ENCODE measurements at regions not wholly inside any gene's neighbourhood (a gene's known extent, or its start where the extent isn't known, plus 50 kb on each side); places are given as distances from the start of the nearest gene placed in this dataset.
A peak's percentile ranks its signal among the peaks of the same experiment; 100 is the strongest.

DNA sequence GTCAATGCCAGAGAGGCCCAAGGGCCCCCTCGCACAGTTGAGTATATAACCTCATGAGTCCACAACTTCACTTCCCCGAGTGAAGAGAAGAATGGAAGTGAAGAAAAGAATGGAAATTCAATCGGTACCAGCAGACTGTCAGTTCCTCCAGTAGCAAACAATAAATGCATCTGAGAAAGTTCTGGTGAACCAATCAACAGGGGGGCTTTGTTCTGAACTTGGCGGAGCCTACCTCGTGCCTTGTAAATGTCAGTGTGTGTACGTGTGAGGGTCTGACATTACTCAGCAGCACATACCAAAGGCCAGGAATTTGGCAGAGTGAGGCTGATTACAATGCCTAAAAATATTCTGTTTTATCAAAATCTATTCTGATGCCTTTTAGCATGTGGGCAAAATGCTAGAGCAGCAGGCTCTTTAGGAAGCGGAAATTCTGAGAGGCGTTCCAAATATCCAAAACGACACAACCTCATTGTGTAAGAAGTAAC lies 238.5 kb downstream of the LTN1 start:
- Histone ChIP-seq H3K9me3 (no peaks in the 10 kb centered on the region), H3K27me3 (ENCODE audit: insufficient read depth in 3 of 3, low read length in 2 of 3) (no peaks in the 10 kb centered on the region), H3K4me1 (peaks cover 14% of the 10 kb centered on the region), H3K36me3 (ENCODE audit: insufficient read depth in 1 of 2, low read depth in 1 of 2) (no peaks in the 10 kb centered on the region), H3K27ac (peak overlapping the region; percentile 53), H3K4me3 (no peak overlapping the region)
- 50 to 53% (median 51%) methylated on average over 9 of the region's 9 CpGs for WGBS, 3 donors
- TF ChIP-seq, protein P1, sequence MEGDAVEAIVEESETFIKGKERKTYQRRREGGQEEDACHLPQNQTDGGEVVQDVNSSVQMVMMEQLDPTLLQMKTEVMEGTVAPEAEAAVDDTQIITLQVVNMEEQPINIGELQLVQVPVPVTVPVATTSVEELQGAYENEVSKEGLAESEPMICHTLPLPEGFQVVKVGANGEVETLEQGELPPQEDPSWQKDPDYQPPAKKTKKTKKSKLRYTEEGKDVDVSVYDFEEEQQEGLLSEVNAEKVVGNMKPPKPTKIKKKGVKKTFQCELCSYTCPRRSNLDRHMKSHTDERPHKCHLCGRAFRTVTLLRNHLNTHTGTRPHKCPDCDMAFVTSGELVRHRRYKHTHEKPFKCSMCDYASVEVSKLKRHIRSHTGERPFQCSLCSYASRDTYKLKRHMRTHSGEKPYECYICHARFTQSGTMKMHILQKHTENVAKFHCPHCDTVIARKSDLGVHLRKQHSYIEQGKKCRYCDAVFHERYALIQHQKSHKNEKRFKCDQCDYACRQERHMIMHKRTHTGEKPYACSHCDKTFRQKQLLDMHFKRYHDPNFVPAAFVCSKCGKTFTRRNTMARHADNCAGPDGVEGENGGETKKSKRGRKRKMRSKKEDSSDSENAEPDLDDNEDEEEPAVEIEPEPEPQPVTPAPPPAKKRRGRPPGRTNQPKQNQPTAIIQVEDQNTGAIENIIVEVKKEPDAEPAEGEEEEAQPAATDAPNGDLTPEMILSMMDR (IDR thresholded peaks at IDR 0.05), result no peak
- peak in 3 of 4 donors; percentile 44 to 56 (median 44) for ATAC-seq
- intact Hi-C loops (cut with DNase I), result loop anchor here in 1 of 2 donors (10.0 kb wide), 1 partner anchor 191 kb away; no protein-coding TSS in a partner anchor
- DNase-seq, result no peak

DNA sequence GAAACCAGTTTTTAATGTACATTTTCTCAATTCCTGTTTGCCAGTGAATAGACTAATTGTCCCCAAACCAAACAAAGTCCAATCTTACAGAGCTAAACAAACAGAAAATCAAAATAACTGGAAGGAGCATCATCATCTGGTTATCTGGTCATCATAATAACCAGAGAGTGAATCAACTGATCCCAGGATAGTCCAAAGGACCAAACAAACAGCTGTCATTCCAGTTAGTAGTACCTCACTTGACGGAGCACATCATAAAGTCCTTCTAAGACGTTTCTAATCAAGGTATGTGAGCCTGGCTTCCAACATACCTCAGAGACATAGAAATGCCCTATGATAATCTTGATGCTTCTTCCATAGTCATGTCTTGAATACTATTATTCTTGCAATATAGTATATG lies 240.5 kb downstream of the LTN1 start:
- no peaks in the 10 kb centered on the region for H3K27me3 ChIP-seq (ENCODE audit: insufficient read depth in 3 of 3, low read length in 2 of 3)
- H3K36me3 ChIP-seq (ENCODE audit: insufficient read depth in 1 of 2, low read depth in 1 of 2), result no peaks in the 10 kb centered on the region
- H3K9me3 ChIP-seq, result no peaks in the 10 kb centered on the region
- H3K4me3 ChIP-seq, result no peak overlapping the region
- intact Hi-C loops (cut with DNase I), result loop anchor here in 1 of 2 donors (10.0 kb wide), 1 partner anchor 193 kb away; no protein-coding TSS in a partner anchor
- ATAC-seq (no peak), DNase-seq (no peak)
- TF ChIP-seq, protein P1 (IDR thresholded peaks at IDR 0.05), result no peak
- H3K4me1 ChIP-seq, result peaks cover 3% of the 10 kb centered on the region
- H3K27ac ChIP-seq, result no peak overlapping the region
- WGBS, 3 donors, result 67 to 85% (median 82%) methylated on average over 2 of the region's 2 CpGs

DNA sequence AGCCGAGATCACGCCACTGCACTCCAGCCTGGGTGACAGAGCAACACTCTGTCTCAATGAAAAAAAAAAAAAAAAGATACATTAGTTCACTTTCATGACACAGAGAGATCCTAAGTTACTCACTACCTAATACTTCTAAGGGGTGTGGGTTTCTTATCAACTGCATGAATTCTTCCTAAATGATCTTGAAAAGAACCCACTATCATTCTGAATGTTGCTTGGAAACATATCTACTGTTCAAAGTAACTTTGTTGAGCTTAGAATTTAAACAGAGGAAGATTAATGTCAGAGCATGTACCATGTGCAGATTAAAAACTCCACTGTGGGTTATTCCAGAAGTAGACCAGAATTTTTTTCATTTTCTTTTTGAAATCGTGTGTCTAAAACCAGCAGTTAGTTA lies 241.5 kb downstream of the LTN1 start:
- 62 to 85% (median 83%) methylated on average over 1 to 3 of the region's 3 CpGs for WGBS, 3 donors
- intact Hi-C loops (cut with DNase I), result loop anchor here in 1 of 2 donors (10.0 kb wide), 1 partner anchor 194 kb away; no protein-coding TSS in a partner anchor
- no peaks in the 10 kb centered on the region for H3K36me3 ChIP-seq (ENCODE audit: insufficient read depth in 1 of 2, low read depth in 1 of 2)
- peaks cover 3% of the 10 kb centered on the region for H3K4me1 ChIP-seq
- ATAC-seq (no peak), DNase-seq (no peak)
- H3K9me3 ChIP-seq, result no peaks in the 10 kb centered on the region
- no peak overlapping the region for H3K27ac ChIP-seq
- H3K4me3 ChIP-seq, result no peak overlapping the region
- no peaks in the 10 kb centered on the region for H3K27me3 ChIP-seq (ENCODE audit: insufficient read depth in 3 of 3, low read length in 2 of 3)
- TF ChIP-seq, protein P1 (IDR thresholded peaks at IDR 0.05), result no peak

DNA sequence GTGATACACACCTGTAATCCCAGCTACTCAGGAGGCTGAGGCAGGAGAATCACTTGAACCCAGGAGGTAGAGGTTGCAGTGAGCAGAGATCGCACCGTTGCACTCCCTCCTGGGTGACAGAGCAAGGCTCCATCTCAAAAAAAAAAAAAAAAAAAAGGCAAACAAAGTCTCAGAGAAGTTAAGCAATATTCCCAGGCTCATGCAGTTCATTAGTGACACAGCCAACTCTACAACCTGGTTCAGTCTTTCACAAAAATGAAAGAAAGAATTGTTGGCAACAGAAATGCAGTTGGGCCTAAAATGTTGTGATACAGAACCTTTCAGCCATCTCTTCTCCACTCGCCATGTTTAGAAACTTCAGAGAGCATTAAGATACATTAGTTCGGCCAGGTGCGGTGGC lies 242.1 kb downstream of the LTN1 start:
- TF ChIP-seq, protein P1 (IDR thresholded peaks at IDR 0.05), result no peak
- WGBS, 3 donors, result 96 to 100% (median 98%) methylated on average over 5 of the region's 5 CpGs
- H3K4me3 ChIP-seq, result no peak overlapping the region
- H3K27ac ChIP-seq, result no peak overlapping the region
- H3K27me3 ChIP-seq (ENCODE audit: insufficient read depth in 3 of 3, low read length in 2 of 3), result no peaks in the 10 kb centered on the region
- ATAC-seq (no peak), DNase-seq (no peak)
- H3K9me3 ChIP-seq, result no peaks in the 10 kb centered on the region
- H3K36me3 ChIP-seq (ENCODE audit: insufficient read depth in 1 of 2, low read depth in 1 of 2), result no peaks in the 10 kb centered on the region
- intact Hi-C loops (cut with DNase I), result loop anchor here in 1 of 2 donors (10.0 kb wide), 1 partner anchor 194 kb away; no protein-coding TSS in a partner anchor
- H3K4me1 ChIP-seq, result peaks cover 3% of the 10 kb centered on the region

DNA sequence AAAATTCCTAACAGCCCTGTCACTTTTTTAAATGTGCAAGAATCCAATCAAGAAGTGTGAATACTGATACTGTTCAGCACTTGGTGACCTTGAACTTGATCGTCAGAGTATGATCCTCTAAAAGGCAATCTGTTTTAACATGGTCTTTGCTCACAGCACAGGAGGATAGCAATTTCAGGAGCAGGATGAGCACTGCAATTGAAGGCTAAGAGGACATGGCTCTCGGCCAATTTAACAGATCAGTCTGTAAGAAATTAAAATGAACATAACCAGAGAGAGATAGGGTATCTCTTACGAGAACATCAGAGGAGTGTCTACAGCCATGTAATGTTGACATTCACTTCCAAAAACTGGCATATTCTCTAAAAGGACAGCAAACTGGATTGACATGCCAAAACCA lies 243.1 kb downstream of the LTN1 start:
- Histone ChIP-seq H3K27me3 (ENCODE audit: insufficient read depth in 3 of 3, low read length in 2 of 3) (no peaks in the 10 kb centered on the region), H3K36me3 (ENCODE audit: insufficient read depth in 1 of 2, low read depth in 1 of 2) (no peaks in the 10 kb centered on the region), H3K4me3 (no peak overlapping the region), H3K27ac (no peak overlapping the region), H3K4me1 (peaks cover 4% of the 10 kb centered on the region), H3K9me3 (no peaks in the 10 kb centered on the region)
- 73 to 82% (median 77%) methylated on average over 3 of the region's 3 CpGs for WGBS, 3 donors
- DNase-seq (no peak), ATAC-seq (no peak)
- intact Hi-C loops (cut with DNase I), result loop anchor here (5.0 to 10.0 kb wide), 5 partner anchors 412 to 1905 kb away; partner anchors contain the start of gene ADAMTS1 (in 1 of the 2)
- TF ChIP-seq, protein P1 (IDR thresholded peaks at IDR 0.05), result no peak

Measured in psoas muscle (tissue), 7 donors.